ENCODE measurements at regions not wholly inside any gene's neighbourhood (a gene's known extent, or its start where the extent isn't known, plus 50 kb on each side); places are given as distances from the start of the nearest gene placed in this dataset.

GRCh38 chr16:65896448-65897153 is 469.9 kb upstream of the CDH5 start:
- no peak for TF ChIP-seq POLR2A (IDR thresholded peaks at IDR 0.05)
- TF ChIP-seq, protein P1, sequence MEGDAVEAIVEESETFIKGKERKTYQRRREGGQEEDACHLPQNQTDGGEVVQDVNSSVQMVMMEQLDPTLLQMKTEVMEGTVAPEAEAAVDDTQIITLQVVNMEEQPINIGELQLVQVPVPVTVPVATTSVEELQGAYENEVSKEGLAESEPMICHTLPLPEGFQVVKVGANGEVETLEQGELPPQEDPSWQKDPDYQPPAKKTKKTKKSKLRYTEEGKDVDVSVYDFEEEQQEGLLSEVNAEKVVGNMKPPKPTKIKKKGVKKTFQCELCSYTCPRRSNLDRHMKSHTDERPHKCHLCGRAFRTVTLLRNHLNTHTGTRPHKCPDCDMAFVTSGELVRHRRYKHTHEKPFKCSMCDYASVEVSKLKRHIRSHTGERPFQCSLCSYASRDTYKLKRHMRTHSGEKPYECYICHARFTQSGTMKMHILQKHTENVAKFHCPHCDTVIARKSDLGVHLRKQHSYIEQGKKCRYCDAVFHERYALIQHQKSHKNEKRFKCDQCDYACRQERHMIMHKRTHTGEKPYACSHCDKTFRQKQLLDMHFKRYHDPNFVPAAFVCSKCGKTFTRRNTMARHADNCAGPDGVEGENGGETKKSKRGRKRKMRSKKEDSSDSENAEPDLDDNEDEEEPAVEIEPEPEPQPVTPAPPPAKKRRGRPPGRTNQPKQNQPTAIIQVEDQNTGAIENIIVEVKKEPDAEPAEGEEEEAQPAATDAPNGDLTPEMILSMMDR (IDR thresholded peaks at IDR 0.05): no peak
